ENCODE measurements at regions not wholly inside any gene's neighbourhood (a gene's known extent, or its start where the extent isn't known, plus 50 kb on each side); places are given as distances from the start of the nearest gene placed in this dataset.

GRCh38 chr6:44614396-44614795 is 226.9 kb downstream of the CDC5L start:
- no peaks in the 10 kb centered on the region for H3K27me3 ChIP-seq (replicated peaks; ENCODE audit: insufficient read depth)
- ATAC-seq (ENCODE audit: insufficient number of reproducible peaks, low FRiP score, low read depth) (no peak), DNase-seq (ENCODE audit: low spot score) (no peak)
- no peak overlapping the region for H3K4me3 ChIP-seq
- H3K36me3 ChIP-seq: no peaks in the 10 kb centered on the region
- TF ChIP-seq CTCF (IDR thresholded peaks at IDR 0.05): no peak
- no peaks in the 10 kb centered on the region for H3K4me1 ChIP-seq (ENCODE audit: control insufficient read depth in 1 of 2, low read depth in 2 of 2)
- no peak overlapping the region for H3K27ac ChIP-seq
- H3K9me3 ChIP-seq: no peaks in the 10 kb centered on the region

DNA sequence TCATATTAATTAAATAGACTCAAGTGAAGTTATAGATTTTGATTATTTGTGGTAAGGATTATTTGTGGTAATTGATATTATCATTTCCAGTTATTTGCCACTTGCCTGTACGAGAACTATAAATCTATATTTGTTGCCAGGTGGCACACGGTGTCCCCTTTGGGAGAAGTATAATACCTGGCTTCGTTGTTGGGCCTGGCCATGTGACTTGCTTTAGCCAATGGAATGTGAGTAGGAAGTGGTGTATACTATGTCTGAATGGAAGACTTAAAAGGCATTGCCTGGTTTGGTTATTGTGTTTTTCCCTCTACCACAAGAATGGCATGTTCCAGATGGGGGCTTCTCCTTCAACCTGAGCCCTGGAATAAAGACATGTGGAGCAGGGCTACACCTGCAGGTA is 228.1 kb downstream of the CDC5L start:
- DNase-seq (ENCODE audit: low spot score) (no peak), ATAC-seq (ENCODE audit: insufficient number of reproducible peaks, low FRiP score, low read depth) (no peak)
- H3K36me3 ChIP-seq: no peaks in the 10 kb centered on the region

GRCh38 chr6:44617416-44617815 is 229.9 kb downstream of the CDC5L start:
- DNase-seq (ENCODE audit: low spot score): no peak
- Histone ChIP-seq H3K27ac (no peak overlapping the region), H3K4me3 (no peak overlapping the region), H3K27me3 (replicated peaks; ENCODE audit: insufficient read depth) (no peaks in the 10 kb centered on the region), H3K4me1 (ENCODE audit: control insufficient read depth in 1 of 2, low read depth in 2 of 2) (no peaks in the 10 kb centered on the region), H3K36me3 (no peaks in the 10 kb centered on the region), H3K9me3 (no peaks in the 10 kb centered on the region)
- no peak for ATAC-seq (ENCODE audit: insufficient number of reproducible peaks, low FRiP score, low read depth)
- no peak for TF ChIP-seq CTCF (IDR thresholded peaks at IDR 0.05)

More for the DNA sequence above, 228.1 kb downstream of the CDC5L start:
- H3K27ac ChIP-seq: no peak overlapping the region
- no peaks in the 10 kb centered on the region for H3K27me3 ChIP-seq (replicated peaks; ENCODE audit: insufficient read depth)
- no peaks in the 10 kb centered on the region for H3K4me1 ChIP-seq (ENCODE audit: control insufficient read depth in 1 of 2, low read depth in 2 of 2)
- no peaks in the 10 kb centered on the region for H3K9me3 ChIP-seq
- TF ChIP-seq CTCF (IDR thresholded peaks at IDR 0.05): no peak
- no peak overlapping the region for H3K4me3 ChIP-seq

DNA sequence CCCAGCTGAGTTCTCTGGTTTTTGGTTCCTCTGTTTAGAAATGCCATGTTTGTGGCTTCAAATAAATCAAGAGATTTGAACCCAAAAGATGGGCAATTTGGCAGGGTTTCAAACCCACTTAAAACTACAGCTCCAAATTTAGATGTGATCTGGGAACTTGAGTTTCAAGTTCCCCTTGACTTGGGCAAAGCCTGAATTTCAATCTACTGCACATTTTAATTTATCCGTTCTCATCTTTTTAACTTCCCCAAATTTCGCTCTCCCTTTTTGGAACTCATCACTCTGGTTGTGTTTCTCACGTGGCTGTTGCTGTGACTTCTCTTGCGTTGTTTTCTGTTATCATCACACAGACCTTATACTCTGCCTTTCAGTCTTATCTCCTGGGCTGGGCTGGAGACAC is 230.9 kb downstream of the CDC5L start:
- no peak for ATAC-seq (ENCODE audit: insufficient number of reproducible peaks, low FRiP score, low read depth)
- H3K9me3 ChIP-seq: no peaks in the 10 kb centered on the region
- H3K27ac ChIP-seq: no peak overlapping the region
- no peaks in the 10 kb centered on the region for H3K4me1 ChIP-seq (ENCODE audit: control insufficient read depth in 1 of 2, low read depth in 2 of 2)
- H3K27me3 ChIP-seq (replicated peaks; ENCODE audit: insufficient read depth): no peaks in the 10 kb centered on the region
- no peak overlapping the region for H3K4me3 ChIP-seq
- no peaks in the 10 kb centered on the region for H3K36me3 ChIP-seq
- TF ChIP-seq CTCF (IDR thresholded peaks at IDR 0.05): no peak
- no peak for DNase-seq (ENCODE audit: low spot score)

DNA sequence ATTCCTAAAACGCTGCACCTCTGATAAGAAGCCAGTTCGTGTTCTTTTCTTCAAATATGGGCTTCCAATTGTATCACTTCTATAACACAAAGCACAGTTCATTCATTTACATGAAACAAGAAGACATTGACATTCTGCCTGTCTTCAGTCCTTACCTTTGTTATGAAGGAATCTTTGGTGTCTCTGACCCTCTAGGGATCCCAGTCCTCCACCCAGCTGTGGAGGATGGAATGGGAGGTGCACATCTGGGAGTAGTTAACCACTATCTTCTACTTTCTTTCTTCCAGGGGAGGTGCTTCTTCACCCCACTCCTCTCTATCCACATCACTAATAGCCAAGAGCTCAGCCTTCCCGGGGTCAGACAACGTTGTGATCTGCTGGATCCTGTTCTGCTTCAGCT is 233.4 kb downstream of the CDC5L start:
- no peak for TF ChIP-seq CTCF (IDR thresholded peaks at IDR 0.05)
- no peak for ATAC-seq (ENCODE audit: insufficient number of reproducible peaks, low FRiP score, low read depth)

More for the DNA sequence above, 233.4 kb downstream of the CDC5L start:
- H3K9me3 ChIP-seq: no peaks in the 10 kb centered on the region
- no peak overlapping the region for H3K4me3 ChIP-seq
- no peak for DNase-seq (ENCODE audit: low spot score)
- no peaks in the 10 kb centered on the region for H3K27me3 ChIP-seq (replicated peaks; ENCODE audit: insufficient read depth)
- no peaks in the 10 kb centered on the region for H3K36me3 ChIP-seq
- H3K4me1 ChIP-seq (ENCODE audit: control insufficient read depth in 1 of 2, low read depth in 2 of 2): no peaks in the 10 kb centered on the region
- no peak overlapping the region for H3K27ac ChIP-seq

All from thoracic aorta (tissue), 2 donors.